ENCODE measurements at regions not wholly inside any gene's neighbourhood (a gene's known extent, or its start where the extent isn't known, plus 50 kb on each side); places are given as distances from the start of the nearest gene placed in this dataset.

- intact Hi-C loops (cut with DNase I) = no loop called here
- DNase-seq = no peak
These were observed 54.0 kb upstream of the PALMD start for GRCh38 chr1:99591886-99592285.

- intact Hi-C loops (cut with DNase I) = no loop called here
- DNase-seq = no peak
These were observed 51.7 kb upstream of the PALMD start for GRCh38 chr1:99594205-99594604.

- intact Hi-C loops (cut with DNase I) = no loop called here
- no peak for DNase-seq
These were observed 50.9 kb upstream of the PALMD start for GRCh38 chr1:99595041-99595440.

GRCh38 chr1:99595441-99595840 is 50.5 kb upstream of the PALMD start:
- intact Hi-C loops (cut with DNase I) = no loop called here
- DNase-seq = no peak

Measured in head of caudate nucleus (tissue), 42 donors.